PFSK-1 (cell line): ENCODE measurements at regions not wholly inside any gene's neighbourhood (a gene's known extent, or its start where the extent isn't known, plus 50 kb on each side); places are given as distances from the start of the nearest gene placed in this dataset.

Experiments used
- FOXP2 ChIP-seq: optimal IDR thresholded peaks from 2 replicates; pipeline ENCODE3; 2011; ENCODE audit warnings: borderline replicate concordance, control low read depth, inconsistent platforms; ENCODE audit not compliant: insufficient read depth; ENCODE audit errors: extremely low read length, extremely low read depth
- POLR2AphosphoS5 ChIP-seq: IDR thresholded peaks from 2 replicates; pipeline ENCODE4 v1.6.1; 2012; ENCODE audit warnings: low read depth, mild to moderate bottlenecking, control low read depth, low read length, moderate library complexity
- SIN3A ChIP-seq: IDR thresholded peaks from 2 replicates; pipeline ENCODE4 v1.6.1; 2012; ENCODE audit warnings: mild to moderate bottlenecking, low read length, moderate library complexity, borderline replicate concordance; ENCODE audit not compliant: insufficient read depth
- TAF1 ChIP-seq: IDR thresholded peaks from 2 replicates; pipeline ENCODE4 v1.6.1; 2012; ENCODE audit warnings: low read length, control low read depth, borderline replicate concordance; ENCODE audit not compliant: insufficient read depth
- TF ChIP-seq, protein P1 (sequence below), 2 experiments: IDR thresholded peaks; 2 replicates each; pipeline versions ENCODE4 v1.6.1 to v1.8.0; 2011 to 2012; ENCODE audit warnings: low read depth in 2 of 2, low read length in 2 of 2, control low read depth in 1 of 2, inconsistent platforms in 1 of 2, mild to moderate bottlenecking in 1 of 2, moderate library complexity in 1 of 2; ENCODE audit not compliant: insufficient read depth in 1 of 2

DNA sequence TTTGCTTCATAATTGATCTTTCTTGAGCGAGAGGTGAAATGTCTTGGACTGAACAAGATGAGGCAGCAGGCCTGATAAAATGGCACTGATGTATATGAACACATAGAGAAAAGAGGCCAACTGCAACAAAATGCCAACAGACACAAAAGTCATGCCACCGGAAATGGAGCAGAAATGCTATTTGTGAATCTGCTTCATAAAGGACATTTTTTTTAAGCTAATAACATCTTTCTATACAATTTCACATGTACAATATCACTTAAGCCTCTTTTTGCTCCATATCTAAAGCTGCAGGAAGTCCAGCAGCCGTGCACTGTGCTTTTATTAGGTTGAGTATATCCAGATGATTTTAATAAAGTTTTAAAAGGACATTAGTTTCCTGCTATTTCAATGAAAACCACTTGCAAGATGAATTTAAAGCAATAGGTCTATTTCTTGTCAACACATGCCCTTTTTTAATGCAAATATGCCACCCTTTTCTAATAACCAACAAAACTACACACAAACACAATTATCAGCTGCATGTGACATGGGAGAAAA lies 169.2 kb upstream of the ADAMTS9 start:
- TF ChIP-seq TAF1 = no peak
- no peak for TF ChIP-seq FOXP2
- TF ChIP-seq, protein P1, sequence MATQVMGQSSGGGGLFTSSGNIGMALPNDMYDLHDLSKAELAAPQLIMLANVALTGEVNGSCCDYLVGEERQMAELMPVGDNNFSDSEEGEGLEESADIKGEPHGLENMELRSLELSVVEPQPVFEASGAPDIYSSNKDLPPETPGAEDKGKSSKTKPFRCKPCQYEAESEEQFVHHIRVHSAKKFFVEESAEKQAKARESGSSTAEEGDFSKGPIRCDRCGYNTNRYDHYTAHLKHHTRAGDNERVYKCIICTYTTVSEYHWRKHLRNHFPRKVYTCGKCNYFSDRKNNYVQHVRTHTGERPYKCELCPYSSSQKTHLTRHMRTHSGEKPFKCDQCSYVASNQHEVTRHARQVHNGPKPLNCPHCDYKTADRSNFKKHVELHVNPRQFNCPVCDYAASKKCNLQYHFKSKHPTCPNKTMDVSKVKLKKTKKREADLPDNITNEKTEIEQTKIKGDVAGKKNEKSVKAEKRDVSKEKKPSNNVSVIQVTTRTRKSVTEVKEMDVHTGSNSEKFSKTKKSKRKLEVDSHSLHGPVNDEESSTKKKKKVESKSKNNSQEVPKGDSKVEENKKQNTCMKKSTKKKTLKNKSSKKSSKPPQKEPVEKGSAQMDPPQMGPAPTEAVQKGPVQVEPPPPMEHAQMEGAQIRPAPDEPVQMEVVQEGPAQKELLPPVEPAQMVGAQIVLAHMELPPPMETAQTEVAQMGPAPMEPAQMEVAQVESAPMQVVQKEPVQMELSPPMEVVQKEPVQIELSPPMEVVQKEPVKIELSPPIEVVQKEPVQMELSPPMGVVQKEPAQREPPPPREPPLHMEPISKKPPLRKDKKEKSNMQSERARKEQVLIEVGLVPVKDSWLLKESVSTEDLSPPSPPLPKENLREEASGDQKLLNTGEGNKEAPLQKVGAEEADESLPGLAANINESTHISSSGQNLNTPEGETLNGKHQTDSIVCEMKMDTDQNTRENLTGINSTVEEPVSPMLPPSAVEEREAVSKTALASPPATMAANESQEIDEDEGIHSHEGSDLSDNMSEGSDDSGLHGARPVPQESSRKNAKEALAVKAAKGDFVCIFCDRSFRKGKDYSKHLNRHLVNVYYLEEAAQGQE (IDR thresholded peaks at IDR 0.05; ENCODE audit: insufficient read depth in 1 of 2, low read depth in 2 of 2, low read length in 2 of 2) = no peak
- TF ChIP-seq SIN3A = no peak
- TF ChIP-seq POLR2AphosphoS5 = no peak

DNA sequence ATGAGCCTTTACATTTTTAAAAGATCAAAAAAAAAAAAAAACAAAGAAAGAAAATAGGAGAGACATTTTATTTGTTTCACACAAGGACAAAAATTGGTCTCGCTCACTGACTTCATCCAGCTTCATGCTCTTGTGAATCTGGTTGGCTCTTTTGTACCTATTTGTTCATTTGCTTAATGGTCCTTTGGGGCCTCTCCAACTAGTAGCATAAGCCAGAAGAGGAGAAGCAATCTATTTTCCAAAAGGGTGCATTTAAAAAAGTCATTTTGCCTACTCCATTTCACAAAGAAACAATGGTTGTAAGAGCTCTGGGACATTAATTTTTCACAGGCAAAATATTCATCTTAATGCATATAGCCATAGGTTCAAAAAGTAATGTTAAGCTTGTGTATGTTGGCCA lies 168.3 kb upstream of the ADAMTS9 start:
- TF ChIP-seq, protein P1 (IDR thresholded peaks at IDR 0.05; ENCODE audit: insufficient read depth in 1 of 2, low read depth in 2 of 2, low read length in 2 of 2) = no peak
- TF ChIP-seq POLR2AphosphoS5 = no peak
- no peak for TF ChIP-seq FOXP2
- TF ChIP-seq TAF1 = no peak
- TF ChIP-seq SIN3A = no peak

DNA sequence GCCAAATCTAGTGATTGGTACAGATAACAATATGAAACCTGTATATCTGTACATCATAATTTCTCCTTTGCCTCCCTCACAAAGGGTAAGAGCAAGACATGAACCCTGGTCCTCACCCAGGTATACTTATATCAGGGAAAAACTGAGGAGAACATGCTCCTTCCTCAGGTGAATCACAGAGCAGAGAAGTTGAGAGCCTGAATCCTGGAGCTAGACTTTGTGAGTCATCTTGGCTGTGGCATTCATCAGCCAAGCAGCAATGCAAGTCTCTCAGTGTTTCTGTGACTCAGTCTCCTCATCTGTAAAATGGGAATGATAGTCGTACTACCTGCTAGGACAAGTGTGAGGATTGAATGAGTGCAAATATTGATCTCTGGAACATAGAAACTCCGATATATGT lies 165.7 kb upstream of the ADAMTS9 start:
- no peak for TF ChIP-seq TAF1
- no peak for TF ChIP-seq SIN3A
- no peak for TF ChIP-seq POLR2AphosphoS5
- no peak for TF ChIP-seq FOXP2
- TF ChIP-seq, protein P1 (IDR thresholded peaks at IDR 0.05; ENCODE audit: insufficient read depth in 1 of 2, low read depth in 2 of 2, low read length in 2 of 2) = no peak

DNA sequence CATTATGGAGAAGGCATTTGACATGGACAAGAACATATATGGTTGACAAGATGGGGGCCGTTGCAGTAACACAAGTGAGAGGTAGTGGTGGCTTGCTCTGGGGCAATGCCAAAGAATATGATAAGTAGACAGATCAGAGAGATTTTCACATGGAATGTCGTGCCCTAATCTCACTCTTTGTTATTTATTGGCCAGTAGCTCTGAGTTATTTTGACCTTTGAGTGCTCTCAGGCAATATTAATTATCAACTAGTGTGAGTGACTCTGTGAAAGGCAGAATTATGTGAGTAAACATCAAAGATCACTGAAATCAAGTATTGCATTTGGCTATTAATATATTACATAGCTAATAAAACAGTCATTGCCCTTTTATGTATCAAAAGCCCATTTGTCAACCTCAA lies 164.9 kb upstream of the ADAMTS9 start:
- TF ChIP-seq SIN3A (no peak), POLR2AphosphoS5 (no peak), TAF1 (no peak), FOXP2 (no peak)
- TF ChIP-seq, protein P1 (IDR thresholded peaks at IDR 0.05; ENCODE audit: insufficient read depth in 1 of 2, low read depth in 2 of 2, low read length in 2 of 2) = no peak

DNA sequence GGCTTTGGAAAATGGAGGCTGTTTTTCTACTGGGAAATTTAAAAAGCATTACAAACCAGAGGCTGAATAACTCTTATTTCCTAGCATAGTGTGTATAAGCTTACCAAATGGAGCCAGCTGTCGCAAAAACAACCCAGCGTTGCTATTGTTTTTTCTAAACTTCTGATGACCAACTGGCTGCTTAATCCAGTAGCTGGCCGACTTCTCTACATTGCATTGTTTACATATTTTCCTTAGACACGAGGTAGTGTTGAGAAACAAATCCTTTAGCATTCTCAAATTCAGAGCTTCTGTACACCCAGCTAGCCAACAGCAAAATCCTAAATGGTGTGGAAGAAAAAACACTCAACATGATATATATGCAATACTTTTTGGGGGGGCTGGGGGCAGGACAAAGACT lies 161.0 kb upstream of the ADAMTS9 start:
- TF ChIP-seq POLR2AphosphoS5 = no peak
- no peak for TF ChIP-seq FOXP2
- no peak for TF ChIP-seq TAF1
- TF ChIP-seq, protein P1 (IDR thresholded peaks at IDR 0.05; ENCODE audit: insufficient read depth in 1 of 2, low read depth in 2 of 2, low read length in 2 of 2) = no peak
- TF ChIP-seq SIN3A = no peak
